ENCODE measurements at regions not wholly inside any gene's neighbourhood (a gene's known extent, or its start where the extent isn't known, plus 50 kb on each side); places are given as distances from the start of the nearest gene placed in this dataset.
"Not testable (repeated sequence)": the region's sequence is repeated elsewhere in the genome, so short reads cannot be mapped to it uniquely, and the experiment has no call there.

DNA sequence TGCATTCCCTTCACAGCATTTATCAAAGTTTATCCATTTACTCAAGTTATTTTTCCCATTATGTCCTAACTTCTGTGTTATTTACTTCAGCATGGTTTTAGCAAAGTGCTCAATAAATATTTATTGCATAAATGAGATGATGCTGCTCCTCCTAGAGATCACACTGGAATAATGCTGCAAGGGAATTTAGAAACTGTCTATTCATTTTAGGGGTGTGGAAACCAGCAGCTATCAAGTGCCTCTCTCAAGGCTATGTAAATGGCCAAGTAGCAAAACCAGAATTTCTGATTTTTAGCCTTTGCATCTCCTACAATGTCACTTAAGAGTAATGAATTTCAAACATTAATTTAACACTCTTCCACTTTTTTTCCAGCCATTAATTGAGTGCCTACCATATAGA is 316.2 kb downstream of the COL12A1 start (continued):
- TF ChIP-seq GABPB1 (CRISPR knock-in tag; IDR thresholded peaks at IDR 0.05) = no peak
- no peak for TF ChIP-seq RBM14 (IDR thresholded peaks at IDR 0.05; ENCODE audit: borderline replicate concordance, insufficient read depth, low read depth, low read length)
- TF ChIP-seq GTF2E2 (tag; IDR thresholded peaks at IDR 0.05) = no peak
- TF ChIP-seq MBD2 (IDR thresholded peaks at IDR 0.05; ENCODE audit: borderline replicate concordance, low read depth) = no peak

DNA sequence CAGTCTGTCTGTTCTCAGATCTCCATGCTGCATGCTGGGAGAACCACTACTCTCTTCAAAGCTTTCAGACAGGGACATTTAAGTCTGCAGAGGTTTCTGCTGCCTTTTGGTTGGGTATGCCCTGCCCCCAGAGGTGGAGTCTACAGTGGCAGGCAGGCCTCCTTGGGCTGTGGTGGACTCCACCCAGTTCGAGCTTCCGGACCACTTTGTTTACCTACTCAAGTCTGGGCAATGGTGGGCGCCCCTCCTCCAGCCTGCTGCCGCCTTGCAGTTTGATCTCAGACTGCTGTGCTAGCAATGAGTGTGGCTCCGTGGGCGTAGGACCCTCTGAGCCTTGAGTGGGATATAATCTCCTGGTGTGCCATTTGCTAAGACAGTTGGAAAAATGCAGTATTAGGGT is 317.1 kb downstream of the COL12A1 start:
- H3K9me1 ChIP-seq (ENCODE audit: control insufficient read depth, insufficient read depth, low read length); BruUV-seq (replicated peaks); H3K9ac ChIP-seq (ENCODE audit: insufficient read depth in 1 of 2, low read depth in 2 of 2, low read length in 2 of 2); POLR2A ChIA-PET; H3K27me3 ChIP-seq (ENCODE audit: control insufficient read depth in 2 of 2, insufficient read depth in 2 of 2, low read length in 2 of 2); H3K79me2 ChIP-seq (ENCODE audit: control insufficient read depth, insufficient read depth, low read length); H2AFZ ChIP-seq (ENCODE audit: low read depth, low read length); H4K20me1 ChIP-seq (replicated peaks; ENCODE audit: control insufficient read depth, insufficient read depth, low read length); H3K36me3 ChIP-seq (ENCODE audit: control insufficient read depth, insufficient read depth, low read length); H3K9me3 ChIP-seq (replicated peaks; ENCODE audit: control insufficient read depth, insufficient read depth, low read depth, low read length); H3K4me1 ChIP-seq (replicated peaks in 1 of 2; ENCODE audit: control insufficient read depth in 2 of 2, insufficient read depth in 2 of 2, low read length in 2 of 2); CTCF ChIA-PET (ENCODE audit: low intra/inter-chr PET ratio); ATAC-seq; H3K27ac ChIP-seq (ENCODE audit: extremely low read depth, low read depth, low read length); in situ Hi-C loops (cut with MboI); H3K4me2 ChIP-seq (ENCODE audit: insufficient read depth, low read length); DNase-seq (ENCODE audit: extremely low read depth in 1 of 4, low spot score in 3 of 4); intact Hi-C loops (cut with micrococcal nuclease); FAIRE-seq; H3K4me3 ChIP-seq: not testable (repeated sequence)
- 2% methylated on average over 4 of the region's 6 CpGs for WGBS (ENCODE audit: insufficient coverage, low coverage, missing lambda C conversion rate)

- Histone ChIP-seq H3K9me3 (replicated peaks; ENCODE audit: control insufficient read depth, insufficient read depth, low read depth, low read length) (no peaks in the 10 kb centered on the region), H3K36me3 (ENCODE audit: control insufficient read depth, insufficient read depth, low read length) (no peaks in the 10 kb centered on the region), H2AFZ (ENCODE audit: low read depth, low read length) (no peak overlapping the region), H3K9ac (ENCODE audit: insufficient read depth in 1 of 2, low read depth in 2 of 2, low read length in 2 of 2) (no peak overlapping the region), H4K20me1 (replicated peaks; ENCODE audit: control insufficient read depth, insufficient read depth, low read length) (no peaks in the 10 kb centered on the region), H3K4me1 (replicated peaks in 1 of 2; ENCODE audit: control insufficient read depth in 2 of 2, insufficient read depth in 2 of 2, low read length in 2 of 2) (no peaks in the 10 kb centered on the region), H3K79me2 (ENCODE audit: control insufficient read depth, insufficient read depth, low read length) (no peaks in the 10 kb centered on the region), H3K9me1 (ENCODE audit: control insufficient read depth, insufficient read depth, low read length) (no peaks in the 10 kb centered on the region), H3K4me2 (ENCODE audit: insufficient read depth, low read length) (no peak overlapping the region), H3K27ac (ENCODE audit: extremely low read depth, low read depth, low read length) (no peak overlapping the region), H3K27me3 (ENCODE audit: control insufficient read depth in 2 of 2, insufficient read depth in 2 of 2, low read length in 2 of 2) (no peaks in the 10 kb centered on the region), H3K4me3 (no peak overlapping the region)
- no peak for FAIRE-seq
- POLR2A ChIA-PET = no interaction called here
- BruUV-seq (replicated peaks) = no TSS peak
- 0% methylated on average over 2 of the region's 2 CpGs for WGBS (ENCODE audit: insufficient coverage, low coverage, missing lambda C conversion rate)
- in situ Hi-C loops (cut with MboI) (no loop called here), intact Hi-C loops (cut with micrococcal nuclease) (no loop called here)
- no peak for DNase-seq (ENCODE audit: extremely low read depth in 1 of 4, low spot score in 3 of 4)
- ATAC-seq = no peak
- CTCF ChIA-PET (ENCODE audit: low intra/inter-chr PET ratio) = no interaction called here
- TF ChIP-seq CBFA2T2 (conservative IDR thresholded peaks at IDR 0.05) (no peak), PHB2 (IDR thresholded peaks at IDR 0.05; ENCODE audit: low read depth) (no peak), ZNF354B (CRISPR knock-in tag; IDR thresholded peaks at IDR 0.05) (no peak), ZFPM2 (CRISPR knock-in tag; IDR thresholded peaks at IDR 0.05) (no peak), TCF15 (CRISPR knock-in tag; IDR thresholded peaks at IDR 0.05) (no peak), RCOR1 (IDR thresholded peaks at IDR 0.05; ENCODE audit: borderline replicate concordance in 1 of 2, low read depth in 2 of 2, low read length in 2 of 2) (no peak), ETV5 (CRISPR knock-in tag; IDR thresholded peaks at IDR 0.05; ENCODE audit: low read depth) (no peak), EGR1 (conservative IDR thresholded peaks at IDR 0.05) (no peak), HSF4 (CRISPR knock-in tag; IDR thresholded peaks at IDR 0.05; ENCODE audit: borderline replicate concordance) (no peak)
- TF ChIP-seq, protein P1, sequence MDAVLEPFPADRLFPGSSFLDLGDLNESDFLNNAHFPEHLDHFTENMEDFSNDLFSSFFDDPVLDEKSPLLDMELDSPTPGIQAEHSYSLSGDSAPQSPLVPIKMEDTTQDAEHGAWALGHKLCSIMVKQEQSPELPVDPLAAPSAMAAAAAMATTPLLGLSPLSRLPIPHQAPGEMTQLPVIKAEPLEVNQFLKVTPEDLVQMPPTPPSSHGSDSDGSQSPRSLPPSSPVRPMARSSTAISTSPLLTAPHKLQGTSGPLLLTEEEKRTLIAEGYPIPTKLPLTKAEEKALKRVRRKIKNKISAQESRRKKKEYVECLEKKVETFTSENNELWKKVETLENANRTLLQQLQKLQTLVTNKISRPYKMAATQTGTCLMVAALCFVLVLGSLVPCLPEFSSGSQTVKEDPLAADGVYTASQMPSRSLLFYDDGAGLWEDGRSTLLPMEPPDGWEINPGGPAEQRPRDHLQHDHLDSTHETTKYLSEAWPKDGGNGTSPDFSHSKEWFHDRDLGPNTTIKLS (IDR thresholded peaks at IDR 0.05; ENCODE audit: borderline replicate concordance, low read depth) = no peak
Observed at GRCh38 chr6:74879976-74880375, 325.9 kb downstream of the COL12A1 start.

Data from K562 (cell line).